ENCODE measurements at regions not wholly inside any gene's neighbourhood (a gene's known extent, or its start where the extent isn't known, plus 50 kb on each side); places are given as distances from the start of the nearest gene placed in this dataset.

- TF ChIP-seq CTCF (IDR thresholded peaks at IDR 0.05; ENCODE audit: low read depth, low read length), result no peak
- no peak for DNase-seq (ENCODE audit: extremely low read depth, low read depth)
Observed at GRCh38 chr17:77740481-77740880, 218.0 kb upstream of the TNRC6C start.

GRCh38 chr17:77741109-77741508 is 217.4 kb upstream of the TNRC6C start:
- no peak for DNase-seq (ENCODE audit: extremely low read depth, low read depth)
- TF ChIP-seq CTCF (IDR thresholded peaks at IDR 0.05; ENCODE audit: low read depth, low read length), result peak; percentile 28

GRCh38 chr17:77742579-77742978 is 215.9 kb upstream of the TNRC6C start:
- no peak for TF ChIP-seq CTCF (IDR thresholded peaks at IDR 0.05; ENCODE audit: low read depth, low read length)
- DNase-seq (ENCODE audit: extremely low read depth, low read depth), result no peak

- no peak for DNase-seq (ENCODE audit: extremely low read depth, low read depth)
- TF ChIP-seq CTCF (IDR thresholded peaks at IDR 0.05; ENCODE audit: low read depth, low read length), result no peak
Observed at GRCh38 chr17:77744066-77744988, 214.2 kb upstream of the TNRC6C start.

- no peak for TF ChIP-seq CTCF (IDR thresholded peaks at IDR 0.05; ENCODE audit: low read depth, low read length)
- DNase-seq (ENCODE audit: extremely low read depth, low read depth), result no peak
Observed at GRCh38 chr17:77745702-77746101, 212.8 kb upstream of the TNRC6C start.

- TF ChIP-seq CTCF (IDR thresholded peaks at IDR 0.05; ENCODE audit: low read depth, low read length), result no peak
- no peak for DNase-seq (ENCODE audit: extremely low read depth, low read depth)
Observed at GRCh38 chr17:77746393-77746792, 212.1 kb upstream of the TNRC6C start.

- TF ChIP-seq CTCF (IDR thresholded peaks at IDR 0.05; ENCODE audit: low read depth, low read length), result no peak
- no peak for DNase-seq (ENCODE audit: extremely low read depth, low read depth)
Observed at GRCh38 chr17:77746896-77747554, 211.5 kb upstream of the TNRC6C start.

Measured in AG09319 (cell line).